COLO668 (cell line): ENCODE measurements at regions not wholly inside any gene's neighbourhood (a gene's known extent, or its start where the extent isn't known, plus 50 kb on each side); places are given as distances from the start of the nearest gene placed in this dataset.

Experiments used
- DNase-seq: peaks from one replicate; lab custom pipeline; 2025; ENCODE audit not compliant: unreplicated experiment; lab: John Stamatoyannopoulos, UW

GRCh38 chr12:130100634-130101362 lies 61.5 kb upstream of the FZD10 start:
- DNase-seq, result no peak

DNA sequence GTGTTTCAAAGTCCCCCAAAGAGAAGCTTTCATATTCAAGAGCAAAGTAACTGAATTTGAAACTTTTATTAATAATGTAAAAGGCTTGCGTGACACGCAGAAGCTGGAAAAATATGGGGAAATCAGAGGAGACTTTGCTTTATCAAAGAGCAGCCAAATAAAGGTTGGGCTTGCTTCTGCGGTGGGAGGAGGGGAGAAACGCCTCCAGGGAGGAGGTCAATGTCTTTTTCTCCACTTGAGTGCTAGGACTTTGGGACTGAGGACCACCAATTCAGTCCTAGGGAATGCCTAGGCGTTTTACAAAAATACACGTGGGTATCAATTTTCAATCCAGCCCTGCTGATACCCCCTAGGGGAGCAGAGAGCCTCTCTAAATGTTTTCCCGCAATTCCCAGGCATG lies 60.9 kb upstream of the FZD10 start:
- DNase-seq, result no peak

DNA sequence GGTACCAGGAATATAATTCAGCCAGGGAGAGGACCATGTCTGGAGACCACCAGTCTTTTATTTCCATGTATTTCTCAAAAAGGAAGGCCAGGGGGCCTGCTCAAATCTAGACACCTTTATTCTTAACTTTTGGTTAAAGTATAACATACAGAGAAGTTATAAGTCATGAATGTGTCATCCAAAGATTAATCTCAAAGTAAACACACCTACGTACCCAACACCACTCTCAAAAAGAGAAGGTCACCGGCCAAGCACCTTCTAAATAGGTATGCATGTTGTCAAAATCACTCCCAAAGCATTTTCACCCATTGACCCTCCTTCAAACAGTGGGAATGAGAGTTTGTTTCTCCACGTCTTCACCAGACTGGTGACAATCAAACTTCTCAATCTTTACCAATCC lies 60.0 kb upstream of the FZD10 start:
- DNase-seq, result no peak

- peak; percentile 15 for DNase-seq
Observed at GRCh38 chr12:130104571-130105106, 57.6 kb upstream of the FZD10 start.

GRCh38 chr12:130109062-130109945 lies 53.0 kb upstream of the FZD10 start:
- DNase-seq, result no peak

- no peak for DNase-seq
Observed at GRCh38 chr12:130110914-130111313, 51.4 kb upstream of the FZD10 start.

DNA sequence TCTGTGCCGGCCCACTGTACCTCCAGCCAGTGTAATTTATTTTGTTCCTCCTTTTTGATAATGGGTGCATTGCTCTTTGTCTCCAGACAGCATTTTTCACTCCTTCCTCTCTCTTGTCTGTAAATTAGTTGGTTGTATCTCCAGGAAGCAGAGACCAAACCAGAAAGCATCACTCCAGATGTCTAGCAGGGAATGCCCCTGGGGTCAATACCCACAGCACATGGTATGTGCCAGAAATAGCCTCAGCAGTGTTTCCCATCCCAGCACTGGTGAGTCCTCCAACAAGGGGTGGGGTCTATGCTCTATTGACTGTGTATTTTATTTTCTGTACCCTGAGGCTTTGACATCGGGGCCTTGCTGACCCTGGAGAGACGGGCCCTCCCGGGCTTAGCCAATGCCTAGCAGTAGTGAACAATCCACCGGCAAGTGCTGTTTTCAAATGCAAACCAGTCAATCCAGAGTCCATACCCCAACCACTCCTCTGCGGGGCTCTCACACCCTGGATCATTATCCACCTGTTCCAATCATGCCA lies 50.2 kb upstream of the FZD10 start:
- DNase-seq, result no peak
